Erythroblast (primary cell): ENCODE measurements at regions not wholly inside any gene's neighbourhood (a gene's known extent, or its start where the extent isn't known, plus 50 kb on each side); places are given as distances from the start of the nearest gene placed in this dataset.

Source experiments
- GATA1 ChIP-seq: IDR thresholded peaks from 2 replicates; pipeline ENCODE4 v1.6.1; 2011; ENCODE audit warnings: low read depth, mild to moderate bottlenecking, control low read depth, low read length, moderate library complexity
- POLR2A ChIP-seq: IDR thresholded peaks from 2 replicates; pipeline ENCODE4 v1.6.1; 2011; ENCODE audit warnings: mild to moderate bottlenecking, low read length

- TF ChIP-seq POLR2A (no peak), GATA1 (no peak)
Measured at GRCh38 chr11:119983240-119983732, 154.6 kb downstream of the TRIM29 start.
